PC-9 (cell line): ENCODE measurements at regions not wholly inside any gene's neighbourhood (a gene's known extent, or its start where the extent isn't known, plus 50 kb on each side); places are given as distances from the start of the nearest gene placed in this dataset.

Experiments used
- CTCF ChIP-seq: fragments of 200-600 bp; sonication (generic); conservative IDR thresholded peaks from 2 replicates; pipeline ENCODE4 v1.6.1; 2017; ENCODE audit warnings: mixed run types, antibody characterized with exemption, mild to moderate bottlenecking, moderate library complexity
- EZH2 ChIP-seq: fragments of 200-600 bp; sonication (generic); IDR thresholded peaks from 2 replicates; pipeline ENCODE4 v1.8.0; 2017; ENCODE audit warnings: antibody characterized with exemption, low read depth

GRCh38 chr4:187232196-187232595 lies 508.5 kb upstream of the FAT1 start:
- TF ChIP-seq CTCF (no peak), EZH2 (no peak)
